OCI-LY7 (cell line): ENCODE measurements at regions not wholly inside any gene's neighbourhood (a gene's known extent, or its start where the extent isn't known, plus 50 kb on each side); places are given as distances from the start of the nearest gene placed in this dataset.

Experiments used
- CTCF ChIP-seq: fragments of 200-600 bp; sonication (generic); conservative IDR thresholded peaks from 2 replicates; pipeline ENCODE4 v1.5.1; 2014; ENCODE audit warnings: mild to moderate bottlenecking, antibody characterized with exemption, low read length, moderate library complexity, mixed read lengths
- EZH2phosphoT487 ChIP-seq: fragments of 200-600 bp; sonication (generic); IDR thresholded peaks from 2 replicates; pipeline ENCODE4 v1.6.1; 2018; ENCODE audit warnings: low read depth, borderline replicate concordance, mild to moderate bottlenecking, mixed run types, antibody characterized with exemption, low read length, moderate library complexity, mixed read lengths

- TF ChIP-seq CTCF (no peak), EZH2phosphoT487 (no peak)
Measured at GRCh38 chrX:40418146-40418812, 162.5 kb upstream of the ATP6AP2 start.
